Hepatocyte (in vitro differentiated cells): ENCODE measurements at regions not wholly inside any gene's neighbourhood (a gene's known extent, or its start where the extent isn't known, plus 50 kb on each side); places are given as distances from the start of the nearest gene placed in this dataset.

Experiments used
- EZH2 ChIP-seq: fragments of 200-600 bp; sonication (generic); IDR thresholded peaks from 2 replicates; pipeline ENCODE4 v1.6.1; 2016; ENCODE audit warnings: antibody characterized with exemption, mild to moderate bottlenecking, borderline replicate concordance
- TF ChIP-seq, protein P1 (sequence below): fragments of 200-600 bp; sonication (generic); IDR thresholded peaks from 2 replicates; pipeline ENCODE4 v1.5.1; 2016; ENCODE audit warnings: antibody characterized with exemption, mild to moderate bottlenecking; ENCODE audit not compliant: poor library complexity

DNA sequence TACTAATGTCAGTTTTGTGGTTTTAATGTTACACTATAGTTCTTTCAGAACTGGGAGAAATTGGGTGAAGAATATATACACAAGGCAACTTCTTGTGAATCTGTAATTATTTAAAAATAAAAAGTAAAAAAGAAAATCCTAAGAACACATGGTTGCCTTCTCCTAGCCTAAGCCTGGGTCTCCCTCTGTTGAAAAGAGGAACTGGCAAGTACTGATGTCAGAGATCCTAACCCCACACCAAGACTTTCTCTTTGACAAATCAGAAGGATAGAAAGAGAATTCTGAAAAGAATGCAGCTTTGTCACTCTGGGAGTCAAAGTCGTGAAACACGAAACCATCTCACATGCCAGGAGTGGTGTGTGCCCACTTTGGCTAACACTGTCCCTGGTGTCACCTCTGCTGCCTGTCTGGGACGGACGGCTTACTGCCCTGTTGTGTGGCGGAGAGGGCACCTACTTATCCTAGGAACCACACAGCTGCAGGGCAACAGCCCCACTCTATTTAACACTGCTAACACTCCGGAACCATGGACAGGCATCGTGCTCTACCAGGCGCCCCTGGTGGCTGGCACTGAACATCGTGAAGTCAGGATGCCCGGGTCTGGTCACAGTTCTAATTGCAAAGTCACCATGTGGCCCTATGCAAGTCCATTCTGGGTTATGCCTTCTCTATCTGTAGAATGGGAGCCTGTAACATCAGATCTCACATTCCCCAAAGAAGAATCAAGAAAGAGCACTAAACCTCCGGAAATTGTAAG lies 108.7 kb upstream of the CD82 start:
- TF ChIP-seq, protein P1, sequence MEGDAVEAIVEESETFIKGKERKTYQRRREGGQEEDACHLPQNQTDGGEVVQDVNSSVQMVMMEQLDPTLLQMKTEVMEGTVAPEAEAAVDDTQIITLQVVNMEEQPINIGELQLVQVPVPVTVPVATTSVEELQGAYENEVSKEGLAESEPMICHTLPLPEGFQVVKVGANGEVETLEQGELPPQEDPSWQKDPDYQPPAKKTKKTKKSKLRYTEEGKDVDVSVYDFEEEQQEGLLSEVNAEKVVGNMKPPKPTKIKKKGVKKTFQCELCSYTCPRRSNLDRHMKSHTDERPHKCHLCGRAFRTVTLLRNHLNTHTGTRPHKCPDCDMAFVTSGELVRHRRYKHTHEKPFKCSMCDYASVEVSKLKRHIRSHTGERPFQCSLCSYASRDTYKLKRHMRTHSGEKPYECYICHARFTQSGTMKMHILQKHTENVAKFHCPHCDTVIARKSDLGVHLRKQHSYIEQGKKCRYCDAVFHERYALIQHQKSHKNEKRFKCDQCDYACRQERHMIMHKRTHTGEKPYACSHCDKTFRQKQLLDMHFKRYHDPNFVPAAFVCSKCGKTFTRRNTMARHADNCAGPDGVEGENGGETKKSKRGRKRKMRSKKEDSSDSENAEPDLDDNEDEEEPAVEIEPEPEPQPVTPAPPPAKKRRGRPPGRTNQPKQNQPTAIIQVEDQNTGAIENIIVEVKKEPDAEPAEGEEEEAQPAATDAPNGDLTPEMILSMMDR = no peak
- no peak for TF ChIP-seq EZH2
